ENCODE measurements at regions not wholly inside any gene's neighbourhood (a gene's known extent, or its start where the extent isn't known, plus 50 kb on each side); places are given as distances from the start of the nearest gene placed in this dataset.
A peak's percentile ranks its signal among the peaks of the same experiment; 100 is the strongest.

DNA sequence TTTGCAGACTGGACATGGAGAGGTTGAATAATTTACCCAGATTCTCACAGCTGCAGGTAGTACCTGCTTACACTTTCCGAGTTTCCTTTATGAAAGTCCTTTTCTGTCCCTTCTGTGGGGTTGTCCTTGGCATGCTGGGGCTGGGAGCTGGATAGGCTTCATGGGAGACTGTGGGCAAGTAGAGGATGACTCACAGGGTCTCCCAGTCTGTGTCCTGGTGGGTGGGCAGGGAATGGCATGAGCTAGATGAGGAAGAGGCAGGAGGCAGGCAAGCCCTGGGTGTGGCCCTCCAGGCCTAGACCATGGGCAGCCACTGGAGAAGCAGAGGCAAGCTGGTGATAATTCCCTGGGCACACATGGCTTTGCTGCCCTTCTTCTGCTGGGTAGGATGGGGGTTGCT is 80.6 kb downstream of the NAV1 start:
- no peak overlapping the region for H3K4me3 ChIP-seq
- H3K27ac ChIP-seq, result no peak overlapping the region
- H3K36me3 ChIP-seq, result no peaks in the 10 kb centered on the region
- peaks cover 6% of the 10 kb centered on the region for H3K4me1 ChIP-seq (ENCODE audit: low read depth)
- no peak for DNase-seq (ENCODE audit: low read depth in 1 of 2, low spot score in 1 of 2)
- H3K27me3 ChIP-seq, result no peaks in the 10 kb centered on the region
- no peaks in the 10 kb centered on the region for H3K9me3 ChIP-seq (ENCODE audit: low read depth)
- TF ChIP-seq, protein P1, sequence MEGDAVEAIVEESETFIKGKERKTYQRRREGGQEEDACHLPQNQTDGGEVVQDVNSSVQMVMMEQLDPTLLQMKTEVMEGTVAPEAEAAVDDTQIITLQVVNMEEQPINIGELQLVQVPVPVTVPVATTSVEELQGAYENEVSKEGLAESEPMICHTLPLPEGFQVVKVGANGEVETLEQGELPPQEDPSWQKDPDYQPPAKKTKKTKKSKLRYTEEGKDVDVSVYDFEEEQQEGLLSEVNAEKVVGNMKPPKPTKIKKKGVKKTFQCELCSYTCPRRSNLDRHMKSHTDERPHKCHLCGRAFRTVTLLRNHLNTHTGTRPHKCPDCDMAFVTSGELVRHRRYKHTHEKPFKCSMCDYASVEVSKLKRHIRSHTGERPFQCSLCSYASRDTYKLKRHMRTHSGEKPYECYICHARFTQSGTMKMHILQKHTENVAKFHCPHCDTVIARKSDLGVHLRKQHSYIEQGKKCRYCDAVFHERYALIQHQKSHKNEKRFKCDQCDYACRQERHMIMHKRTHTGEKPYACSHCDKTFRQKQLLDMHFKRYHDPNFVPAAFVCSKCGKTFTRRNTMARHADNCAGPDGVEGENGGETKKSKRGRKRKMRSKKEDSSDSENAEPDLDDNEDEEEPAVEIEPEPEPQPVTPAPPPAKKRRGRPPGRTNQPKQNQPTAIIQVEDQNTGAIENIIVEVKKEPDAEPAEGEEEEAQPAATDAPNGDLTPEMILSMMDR (IDR thresholded peaks at IDR 0.05; ENCODE audit: low read depth, low read length), result no peak

DNA sequence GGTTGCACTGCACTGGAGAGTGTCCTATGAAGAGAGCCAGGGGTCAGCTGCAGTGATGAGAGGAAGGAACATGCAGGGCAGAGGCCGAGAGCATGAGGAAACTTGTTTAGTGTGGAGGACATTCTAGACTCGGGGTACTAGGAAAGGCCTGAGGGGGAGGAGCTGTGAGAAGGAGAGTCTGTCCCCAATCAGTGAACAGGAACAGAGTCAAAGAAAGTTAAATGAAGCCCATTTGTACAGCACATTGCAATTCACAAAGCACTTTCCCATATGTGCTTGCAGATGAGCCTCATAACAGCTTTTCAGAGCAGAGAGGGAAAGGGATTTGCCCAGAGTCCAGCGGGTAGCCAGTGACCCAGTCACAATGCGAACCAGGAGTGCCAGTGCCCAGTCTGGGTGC is 83.4 kb downstream of the NAV1 start:
- no peaks in the 10 kb centered on the region for H3K27me3 ChIP-seq
- DNase-seq (ENCODE audit: low read depth in 1 of 2, low spot score in 1 of 2), result no peak
- TF ChIP-seq, protein P1 (IDR thresholded peaks at IDR 0.05; ENCODE audit: low read depth, low read length), result no peak
- no peak overlapping the region for H3K4me3 ChIP-seq
- no peak overlapping the region for H3K27ac ChIP-seq
- no peaks in the 10 kb centered on the region for H3K36me3 ChIP-seq
- H3K9me3 ChIP-seq (ENCODE audit: low read depth), result no peaks in the 10 kb centered on the region
- peaks cover 6% of the 10 kb centered on the region for H3K4me1 ChIP-seq (ENCODE audit: low read depth)

DNA sequence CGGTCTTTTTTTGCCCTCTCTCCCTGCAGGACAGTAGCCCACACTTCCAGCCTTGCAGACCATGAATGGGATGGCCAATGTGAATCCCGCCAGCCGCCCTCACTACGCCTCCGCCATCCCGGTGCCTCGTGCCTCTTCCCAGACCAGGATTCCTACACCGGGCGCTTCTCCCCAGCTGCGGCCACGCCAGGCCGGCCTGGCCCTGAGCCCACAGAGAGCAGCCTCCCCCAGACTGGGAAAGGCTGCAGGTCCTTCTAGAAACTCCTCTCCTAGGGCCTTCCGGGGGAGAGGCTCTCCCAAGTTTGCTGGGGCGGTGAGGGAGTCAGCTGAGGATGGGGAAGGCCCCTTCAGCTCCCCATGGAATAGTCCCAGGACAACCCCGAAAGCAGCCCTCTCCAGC is 83.9 kb downstream of the NAV1 start:
- no peaks in the 10 kb centered on the region for H3K27me3 ChIP-seq
- no peaks in the 10 kb centered on the region for H3K9me3 ChIP-seq (ENCODE audit: low read depth)
- TF ChIP-seq, protein P1 (IDR thresholded peaks at IDR 0.05; ENCODE audit: low read depth, low read length), result no peak
- H3K27ac ChIP-seq, result no peak overlapping the region
- H3K36me3 ChIP-seq, result no peaks in the 10 kb centered on the region
- H3K4me1 ChIP-seq (ENCODE audit: low read depth), result peaks cover 6% of the 10 kb centered on the region
- DNase-seq (ENCODE audit: low read depth in 1 of 2, low spot score in 1 of 2), result no peak
- H3K4me3 ChIP-seq, result no peak overlapping the region

DNA sequence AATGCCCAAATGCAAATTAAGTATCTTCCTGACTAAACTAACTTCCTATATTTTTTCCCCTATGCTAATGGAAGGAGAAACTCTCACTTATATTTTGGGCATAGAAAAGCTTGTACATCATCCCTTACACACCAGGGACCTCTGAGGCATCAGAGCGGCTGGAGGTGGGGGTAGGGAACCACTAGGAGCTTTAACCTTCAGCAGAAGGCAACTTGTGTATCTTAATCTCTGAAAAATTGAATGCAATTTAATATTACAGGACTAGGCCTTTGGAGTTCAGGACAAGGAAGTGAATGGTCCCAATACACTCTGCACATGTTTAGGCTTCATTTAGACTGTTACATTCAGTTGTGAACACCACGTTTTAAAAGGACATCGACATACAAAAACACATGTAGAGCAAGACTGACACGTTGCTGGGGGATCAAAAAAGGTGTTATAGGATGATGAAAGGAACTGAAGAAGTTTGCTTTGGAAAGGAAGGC is 85.9 kb downstream of the NAV1 start:
- DNase-seq (ENCODE audit: low read depth in 1 of 2, low spot score in 1 of 2), result no peak
- Histone ChIP-seq H3K27ac (no peak overlapping the region), H3K4me1 (ENCODE audit: low read depth) (peaks cover 6% of the 10 kb centered on the region)

DNA sequence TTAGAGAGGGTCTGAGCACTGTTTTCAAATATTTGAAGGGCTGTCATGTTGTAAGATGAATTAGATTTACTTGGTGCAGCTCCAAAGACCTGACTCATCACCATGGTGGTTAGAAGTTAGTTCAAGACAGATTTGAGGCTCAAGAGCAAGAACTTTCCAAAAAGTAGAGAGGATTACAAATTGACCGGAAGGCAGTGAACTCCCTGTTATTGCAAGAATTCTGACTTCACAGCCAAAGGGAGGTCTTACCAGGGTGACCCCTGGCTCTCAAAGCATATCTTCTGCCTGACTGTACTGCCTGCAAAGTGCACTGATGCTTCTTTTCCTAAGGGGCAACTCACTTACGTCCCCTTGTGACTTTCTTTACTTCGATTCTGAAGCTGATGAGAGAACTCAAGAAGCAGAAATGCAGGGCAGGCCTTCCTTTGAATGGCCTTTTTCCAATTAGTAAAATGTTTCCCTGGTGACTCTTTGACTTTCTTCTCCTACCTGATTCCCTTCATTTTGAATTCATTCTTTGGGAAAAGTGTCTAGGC is 86.4 kb downstream of the NAV1 start:
- H3K36me3 ChIP-seq, result no peaks in the 10 kb centered on the region
- peak in 1 of 2 donors; percentile 94 for DNase-seq (ENCODE audit: low read depth in 1 of 2, low spot score in 1 of 2)
- no peaks in the 10 kb centered on the region for H3K9me3 ChIP-seq (ENCODE audit: low read depth)
- H3K4me1 ChIP-seq (ENCODE audit: low read depth), result peaks cover 6% of the 10 kb centered on the region
- H3K27me3 ChIP-seq, result no peaks in the 10 kb centered on the region
- H3K4me3 ChIP-seq, result no peak overlapping the region
- TF ChIP-seq, protein P1 (IDR thresholded peaks at IDR 0.05; ENCODE audit: low read depth, low read length), result peak; percentile 24
- H3K27ac ChIP-seq, result no peak overlapping the region

More for the DNA sequence above, 85.9 kb downstream of the NAV1 start:
- Histone ChIP-seq H3K36me3 (no peaks in the 10 kb centered on the region), H3K27me3 (no peaks in the 10 kb centered on the region), H3K4me3 (no peak overlapping the region), H3K9me3 (ENCODE audit: low read depth) (no peaks in the 10 kb centered on the region)
- TF ChIP-seq, protein P1 (IDR thresholded peaks at IDR 0.05; ENCODE audit: low read depth, low read length), result no peak

All from cardiac muscle cell (in vitro differentiated cells and primary cell).